GM19351 (cell line): ENCODE measurements at regions not wholly inside any gene's neighbourhood (a gene's known extent, or its start where the extent isn't known, plus 50 kb on each side); places are given as distances from the start of the nearest gene placed in this dataset.

Experiments
- ATAC-seq: cut with Tn5 transposase; IDR thresholded peaks from one replicate; pipeline ENCODE4 v1.9.1; 2021; ENCODE audit warnings: mild to moderate bottlenecking, moderate library complexity; ENCODE audit not compliant: unreplicated experiment

GRCh38 chr17:77726549-77727006, 231.9 kb upstream of the TNRC6C start:
- no peak for ATAC-seq

- ATAC-seq, result no peak
Measured at GRCh38 chr17:77727037-77727615, 231.4 kb upstream of the TNRC6C start.

- no peak for ATAC-seq
Measured at GRCh38 chr17:77728474-77728795, 230.1 kb upstream of the TNRC6C start.

GRCh38 chr17:77728871-77729270, 229.6 kb upstream of the TNRC6C start:
- ATAC-seq, result no peak

DNA sequence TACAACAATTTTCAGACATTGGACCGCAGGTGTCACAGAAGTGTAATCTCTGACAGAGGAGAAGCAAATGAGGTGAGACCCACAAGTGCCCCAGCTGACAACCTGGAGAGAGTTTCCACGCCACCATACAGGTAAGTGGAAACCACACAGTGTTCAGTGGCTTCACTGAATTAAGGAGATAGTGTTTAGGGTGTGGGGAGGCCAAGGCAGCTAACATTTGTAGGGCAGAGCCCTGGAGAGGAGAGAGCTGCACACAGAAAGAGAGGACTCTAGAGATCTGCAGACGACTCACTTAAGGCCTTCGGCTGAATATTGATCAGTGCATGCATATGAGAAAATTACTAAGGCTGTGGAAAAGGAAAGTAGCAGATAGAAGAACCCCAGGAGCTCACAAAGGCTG, 228.9 kb upstream of the TNRC6C start:
- ATAC-seq, result no peak

- ATAC-seq, result no peak
Measured at GRCh38 chr17:77730376-77730775, 228.1 kb upstream of the TNRC6C start.

GRCh38 chr17:77733576-77734296, 224.8 kb upstream of the TNRC6C start:
- ATAC-seq, result no peak

GRCh38 chr17:77734371-77735080, 224.0 kb upstream of the TNRC6C start:
- ATAC-seq, result no peak

- no peak for ATAC-seq
Measured at GRCh38 chr17:77735081-77735565, 223.4 kb upstream of the TNRC6C start.

GRCh38 chr17:77735566-77736198, 222.8 kb upstream of the TNRC6C start:
- ATAC-seq, result no peak

GRCh38 chr17:77736199-77736585, 222.3 kb upstream of the TNRC6C start:
- ATAC-seq, result no peak

- no peak for ATAC-seq
Measured at GRCh38 chr17:77736721-77737120, 221.8 kb upstream of the TNRC6C start.

DNA sequence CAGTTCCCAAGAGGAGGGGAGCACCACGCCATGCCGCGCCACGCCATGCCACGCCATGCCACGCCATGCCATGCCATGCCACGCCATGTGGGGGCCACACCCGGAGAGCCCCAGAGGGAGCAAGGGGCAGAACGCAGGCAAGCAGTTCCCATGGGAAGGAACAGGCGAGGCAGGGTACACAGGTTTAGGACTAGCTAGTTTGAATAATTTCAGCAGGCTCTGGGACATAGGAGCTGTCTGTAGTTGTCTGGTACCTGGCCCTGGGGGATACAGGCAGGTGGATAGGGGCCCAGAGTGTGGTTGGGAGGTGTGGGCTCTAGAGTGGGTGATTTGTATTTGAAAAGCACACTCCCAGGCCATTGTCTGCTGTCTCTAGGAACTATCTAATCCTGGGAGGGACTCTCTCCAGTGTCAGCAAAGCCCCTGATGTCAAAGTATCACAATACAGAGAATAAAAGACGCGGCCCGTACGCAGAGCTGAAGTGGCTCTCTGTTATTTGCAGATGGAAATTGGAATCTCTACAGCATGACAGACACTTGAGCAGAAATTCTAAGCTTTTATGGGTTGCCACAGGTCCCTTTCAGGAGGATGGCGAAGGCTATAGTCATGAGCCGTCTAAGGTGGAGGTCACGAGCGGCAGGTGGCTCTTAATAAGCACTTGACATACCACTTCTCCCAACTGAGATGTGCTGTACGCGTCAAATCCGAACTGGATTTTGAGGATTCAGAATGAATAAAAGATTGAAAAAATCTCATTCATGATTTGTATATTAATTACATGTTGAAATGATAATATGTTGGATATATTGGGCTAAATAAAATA, 220.8 kb upstream of the TNRC6C start:
- ATAC-seq, result no peak

DNA sequence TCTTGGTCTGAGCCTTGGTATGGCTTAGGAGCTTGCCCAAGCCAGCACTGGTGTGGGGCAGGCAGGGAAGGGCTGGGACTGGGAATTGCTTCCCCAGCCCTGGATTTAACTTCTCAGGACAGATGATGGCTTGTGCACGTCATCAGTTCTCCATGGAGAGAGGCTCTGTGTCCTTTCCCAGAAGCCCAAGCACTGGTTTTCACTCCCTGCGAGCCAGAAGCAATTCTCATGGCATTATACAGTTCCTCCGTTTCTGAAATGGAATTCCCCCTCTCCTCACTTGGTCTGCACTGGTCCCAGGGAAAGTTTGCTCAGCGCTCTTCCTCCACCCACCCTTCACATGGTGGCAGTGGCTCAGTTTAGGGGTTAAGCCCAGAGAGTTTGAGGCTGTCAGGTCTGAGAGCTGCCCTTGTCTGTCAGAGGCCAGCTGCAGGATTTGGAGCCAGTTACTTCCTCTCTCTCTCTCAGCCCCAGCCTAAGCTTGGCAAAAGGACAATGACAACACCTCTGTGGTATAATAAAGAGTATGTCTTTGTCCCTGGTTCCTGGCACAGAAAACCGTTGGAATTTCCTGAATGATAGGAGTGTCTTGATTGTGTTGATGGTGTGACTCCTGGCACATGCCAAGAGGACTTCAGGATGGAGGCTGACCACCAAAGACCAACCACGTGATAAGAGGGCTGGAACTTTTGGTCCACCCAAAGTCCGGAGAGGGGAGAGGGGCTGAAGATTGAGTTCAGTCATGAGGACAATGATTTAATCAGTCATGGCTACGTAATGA, 219.6 kb upstream of the TNRC6C start:
- ATAC-seq, result no peak

- ATAC-seq, result no peak
Measured at GRCh38 chr17:77740481-77740880, 218.0 kb upstream of the TNRC6C start.

DNA sequence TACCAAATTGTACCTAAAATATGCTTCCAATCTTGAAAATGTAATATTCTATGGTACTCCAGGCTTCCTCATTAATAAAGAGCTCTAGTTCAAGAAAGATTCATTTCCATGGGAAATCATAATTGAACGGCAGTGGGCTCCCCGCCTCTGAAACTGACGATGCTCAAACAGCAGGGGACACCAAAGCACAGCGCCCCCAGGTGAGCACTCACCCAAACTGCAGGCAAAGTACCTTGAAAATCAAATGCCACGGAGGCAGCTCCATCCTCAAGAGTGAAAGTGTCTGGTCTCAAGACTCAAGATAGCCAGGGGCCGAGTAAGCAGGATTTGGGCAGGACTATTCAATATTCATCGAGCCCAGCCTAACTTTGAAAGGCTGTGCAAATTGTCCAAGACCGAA, 217.4 kb upstream of the TNRC6C start:
- no peak for ATAC-seq

DNA sequence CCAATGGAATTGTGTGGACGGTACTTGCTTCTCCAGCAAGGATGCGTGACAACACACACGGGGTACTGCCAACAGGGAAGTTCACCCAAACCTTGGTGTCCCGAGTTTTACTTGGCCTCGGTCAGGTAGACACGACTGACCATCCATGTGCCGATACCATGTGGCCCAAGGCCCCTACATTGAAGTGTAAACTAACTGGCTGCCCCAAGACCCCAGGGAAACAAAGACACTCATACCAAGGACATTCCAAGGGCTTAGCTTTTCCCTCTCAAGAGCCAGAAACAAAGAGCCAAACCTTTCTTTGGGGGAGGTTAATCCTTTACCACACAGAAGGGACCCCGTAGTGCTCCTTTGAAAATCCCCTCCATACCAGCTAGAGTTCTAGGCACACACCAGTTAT, 215.9 kb upstream of the TNRC6C start:
- no peak for ATAC-seq

GRCh38 chr17:77744066-77744988, 214.2 kb upstream of the TNRC6C start:
- no peak for ATAC-seq

- no peak for ATAC-seq
Measured at GRCh38 chr17:77745702-77746101, 212.8 kb upstream of the TNRC6C start.
